K562 (cell line): ENCODE measurements at regions not wholly inside any gene's neighbourhood (a gene's known extent, or its start where the extent isn't known, plus 50 kb on each side); places are given as distances from the start of the nearest gene placed in this dataset.

ENCODE experiments used
- ATAC-seq: fragments of 200-7000 bp; cut with Tn5 transposase; 3 replicates; pipeline ENCODE4 v1.9.1; 2020; ENCODE audit warnings: moderate library complexity
- BruUV-seq: library from RNA; stranded (reverse); fragments of 400-500 nt; replicated peaks from 2 replicates; lab custom pipeline; 2021; lab: Mats Ljungman, UMichigan
- CTCF ChIA-PET: fragments of 300-600 bp; formaldehyde crosslinking; extraction: SDS; loops from one replicate; lab custom pipeline; 2021; ENCODE audit warnings: low intra/inter-chr PET ratio; lab: Yijun Ruan, JAX
- POLR2A ChIA-PET: fragments of 300-600, 350-650 bp; sonication (Branson Sonifier 250); formaldehyde crosslinking; extraction: SDS; loops from one replicate; lab custom pipeline; 2021; ENCODE audit warnings: antibody characterized with exemption, inconsistent platforms; lab: Yijun Ruan, JAX
- DNase-seq, 4 experiments: peaks; one replicate each; pipeline versions ENCODE4 v3.0.0 to v3.0.0-alpha.2; 2011 to 2018; ENCODE audit warnings: low spot score in 3 of 4, mixed read lengths in 3 of 4; ENCODE audit errors: extremely low read depth in 1 of 4
- FAIRE-seq: peaks from 2 replicates; lab custom pipeline; 2011; peaks lifted over from hg19 to GRCh38; lab: Jason Lieb, UNC
- H2AFZ ChIP-seq: 2 replicates; pipeline ENCODE4 v1.6.0; 2011; ENCODE audit warnings: low read depth, low read length, control low read depth, inconsistent platforms
- H3K27ac ChIP-seq: fragments of 200-600 bp; 3 replicates; pipeline ENCODE4 v1.8.0; 2011; ENCODE audit warnings: low read depth, mild to moderate bottlenecking, control low read depth, inconsistent platforms, low read length, moderate library complexity, mixed read lengths; ENCODE audit errors: extremely low read depth
- H3K27me3 ChIP-seq, 2 experiments: fragments of 300-600 bp in 1 of 2; 2 replicates in 1 of 2; 3 replicates in 1 of 2; pipeline versions ENCODE4 v1.6.0 to v1.8.0; 2011; ENCODE audit warnings: inconsistent platforms in 2 of 2, low read length in 2 of 2, mild to moderate bottlenecking in 1 of 2, mixed read lengths in 1 of 2, moderate library complexity in 1 of 2; ENCODE audit not compliant: control insufficient read depth in 2 of 2, insufficient read depth in 2 of 2
- H3K36me3 ChIP-seq: fragments of 300-600 bp; 3 replicates; pipeline ENCODE4 v1.8.0; 2011; ENCODE audit warnings: mild to moderate bottlenecking, low read length, inconsistent platforms; ENCODE audit not compliant: control insufficient read depth, insufficient read depth
- H3K4me1 ChIP-seq, 2 experiments: fragments of 200-600 bp in 1 of 2; replicated peaks in 1 of 2; 2 replicates in 1 of 2; 3 replicates in 1 of 2; pipeline versions ENCODE4 v1.5.1 to v1.8.0; 2011; ENCODE audit warnings: inconsistent platforms in 2 of 2, low read length in 2 of 2, mild to moderate bottlenecking in 1 of 2, mixed read lengths in 1 of 2, moderate library complexity in 1 of 2; ENCODE audit not compliant: control insufficient read depth in 2 of 2, insufficient read depth in 2 of 2
- H3K4me2 ChIP-seq: 2 replicates; pipeline ENCODE4 v1.6.1; 2011; ENCODE audit warnings: low read length, control low read depth, inconsistent platforms, mixed read lengths; ENCODE audit not compliant: insufficient read depth
- H3K4me3 ChIP-seq: fragments of 200-600 bp; sonication (generic), shearing (Covaris generic); 2 replicates; pipeline ENCODE4 v1.5.1; 2016; ENCODE audit warnings: control low read depth, inconsistent platforms
- H3K79me2 ChIP-seq: fragments of 200-600 bp; 3 replicates; pipeline ENCODE4 v1.8.0; 2011; ENCODE audit warnings: low read length, inconsistent platforms; ENCODE audit not compliant: control insufficient read depth, insufficient read depth
- H3K9ac ChIP-seq, 2 experiments: 2 replicates each; pipeline versions ENCODE4 v1.6.0 to v1.6.1; 2011; ENCODE audit warnings: low read depth in 2 of 2, low read length in 2 of 2, control low read depth in 1 of 2, inconsistent platforms in 1 of 2, mild to moderate bottlenecking in 1 of 2, mixed read lengths in 1 of 2; ENCODE audit not compliant: insufficient read depth in 1 of 2
- H3K9me1 ChIP-seq: one replicate; pipeline ENCODE4 v1.6.0; 2011; ENCODE audit warnings: inconsistent platforms, mild to moderate bottlenecking, low read length, moderate library complexity; ENCODE audit not compliant: control insufficient read depth, insufficient read depth
- H3K9me3 ChIP-seq: replicated peaks from 2 replicates; pipeline ENCODE4 v1.5.1; 2011; ENCODE audit warnings: low read depth, low read length, inconsistent platforms; ENCODE audit not compliant: control insufficient read depth, insufficient read depth
- H4K20me1 ChIP-seq: replicated peaks from 2 replicates; pipeline ENCODE4 v1.6.1; 2011; ENCODE audit warnings: low read length, inconsistent platforms, mixed read lengths; ENCODE audit not compliant: control insufficient read depth, insufficient read depth
- BRD9 ChIP-seq: fragments of 450-650 bp; IDR thresholded peaks from 2 replicates; pipeline ENCODE4 v1.6.1; 2018; ENCODE audit warnings: low read depth; ENCODE audit not compliant: partially characterized antibody
- CAMTA2 ChIP-seq: fragments of 250-450 bp; sonication (Bioruptor Pico); conservative IDR thresholded peaks from 2 replicates; pipeline ENCODE4 v1.5.1; 2022
- ETS1 ChIP-seq: conservative IDR thresholded peaks from 2 replicates; pipeline ENCODE4 v1.6.1; 2011; ENCODE audit warnings: low read depth, mild to moderate bottlenecking, low read length; ENCODE audit not compliant: control insufficient read depth
- GATAD2B ChIP-seq: fragments of 450-650 bp; IDR thresholded peaks from 2 replicates; pipeline ENCODE4 v1.6.1; 2017; ENCODE audit warnings: mild to moderate bottlenecking, borderline replicate concordance
- HLTF ChIP-seq: fragments of 450-650 bp; IDR thresholded peaks from 2 replicates; pipeline ENCODE4 v1.6.1; 2016
- KDM2B ChIP-seq: fragments of 250-450 bp; sonication (Bioruptor Pico); IDR thresholded peaks from 2 replicates; pipeline ENCODE4 v1.8.0; 2021; ENCODE audit warnings: mild to moderate bottlenecking, moderate library complexity
- NCOA6 ChIP-seq: fragments of 450-650 bp; IDR thresholded peaks from 2 replicates; pipeline ENCODE4 v1.6.1; 2017; ENCODE audit warnings: mild to moderate bottlenecking
- PML ChIP-seq: IDR thresholded peaks from 2 replicates; pipeline ENCODE4 v1.6.1; 2012; ENCODE audit warnings: low read length, inconsistent platforms
- RAD51 ChIP-seq: fragments of 450-650 bp; IDR thresholded peaks from 2 replicates; pipeline ENCODE4 v1.7.1; 2016; ENCODE audit warnings: low read depth, mild to moderate bottlenecking, borderline replicate concordance
- SRSF1 ChIP-seq: fragments of 200-400 bp; formaldehyde crosslinking; IDR thresholded peaks from 2 replicates; pipeline ENCODE4 v1.6.1; 2017; ENCODE audit warnings: mild to moderate bottlenecking, low read depth, low read length, moderate library complexity
- TAF9B ChIP-seq: fragments of 450-650 bp; IDR thresholded peaks from 2 replicates; pipeline ENCODE4 v1.6.1; 2018; ENCODE audit warnings: mild to moderate bottlenecking; ENCODE audit not compliant: partially characterized antibody
- TFE3 ChIP-seq: fragments of 450-650 bp; formaldehyde crosslinking; IDR thresholded peaks from 2 replicates; pipeline ENCODE4 v1.4.0; 2020; ENCODE audit warnings: mild to moderate bottlenecking, mixed read lengths
- UBTF ChIP-seq, 2 experiments: IDR thresholded peaks; 2 replicates each; pipeline ENCODE4 v1.6.1; 2012; ENCODE audit warnings: improper control_type of control experiment in 2 of 2, low read depth in 2 of 2, low read length in 2 of 2, borderline replicate concordance in 1 of 2
- ZNF41 ChIP-seq: fragments of 250-450 bp; sonication (Bioruptor Pico); conservative IDR thresholded peaks from 2 replicates; pipeline ENCODE4 v1.4.0; 2020; ENCODE audit warnings: mild to moderate bottlenecking
- WGBS: fragments of 100-300 bp; shearing (Covaris generic); methylation state at CpG from one replicate; pipeline ENCODE4 v1.1.6; 2016; ENCODE audit warnings: low coverage, mixed read lengths; ENCODE audit not compliant: insufficient coverage; ENCODE audit errors: missing lambda C conversion rate; 5-methylcytosine and 5-hydroxymethylcytosine counted together
- in situ Hi-C: fragments of 300-500 bp; cut with MboI; formaldehyde crosslinking; loops from 4 replicates; pipeline ENCODE4 v1.15.0; 2018; ENCODE audit warnings: inconsistent platforms, mixed read lengths
- intact Hi-C: fragments of 100-400 bp; cut with micrococcal nuclease; formaldehyde crosslinking; loops from 2 replicates; pipeline ENCODE4 v1.14.2; 2022

GRCh38 chr17:5816491-5817070, 232.3 kb upstream of the NLRP1 start:
- BruUV-seq, result no TSS peak
- H2AFZ ChIP-seq, result no peak overlapping the region
- H3K4me3 ChIP-seq, result no peak overlapping the region
- CTCF ChIA-PET, result no interaction called here
- DNase-seq, result no peak
- H3K9ac ChIP-seq, result no peak overlapping the region
- H3K9me3 ChIP-seq, result no peaks in the 10 kb centered on the region
- no peaks in the 10 kb centered on the region for H4K20me1 ChIP-seq
- H3K27ac ChIP-seq, result no peak overlapping the region
- H3K27me3 ChIP-seq, result no peaks in the 10 kb centered on the region
- FAIRE-seq, result no peak
- no peaks in the 10 kb centered on the region for H3K9me1 ChIP-seq
- H3K36me3 ChIP-seq, result no peaks in the 10 kb centered on the region
- in situ Hi-C loops, result no loop called here
- ATAC-seq, result no peak
- H3K4me2 ChIP-seq, result no peak overlapping the region
- no peak for TF ChIP-seq GATAD2B
- TF ChIP-seq PML, result no peak
- TF ChIP-seq SRSF1, result no peak
- TF ChIP-seq UBTF (IDR thresholded peaks at IDR 0.05; ENCODE audit: borderline replicate concordance in 1 of 2, low read depth in 2 of 2, low read length in 2 of 2), result no peak
- TF ChIP-seq KDM2B, result no peak
- TF ChIP-seq ZNF41, result no peak
- TF ChIP-seq TFE3, result no peak
- TF ChIP-seq RAD51, result no peak
- TF ChIP-seq BRD9, result no peak
- no peak for TF ChIP-seq TAF9B
- TF ChIP-seq ETS1, result no peak
- no peak for TF ChIP-seq CAMTA2 (CRISPR knock-in tag)
- no peak for TF ChIP-seq HLTF
- no peak for TF ChIP-seq NCOA6
- POLR2A ChIA-PET, result interaction anchor here (0.6 kb wide), 1 partner anchor 25 kb away, joined by 3 read pairs; no protein-coding TSS in a partner anchor
- 0% methylated on average over 6 of the region's 8 CpGs for WGBS
- no peaks in the 10 kb centered on the region for H3K4me1 ChIP-seq
- intact Hi-C loops, result no loop called here
- H3K79me2 ChIP-seq, result no peaks in the 10 kb centered on the region
